Lung (tissue), 11 donors: ENCODE measurements at regions not wholly inside any gene's neighbourhood (a gene's known extent, or its start where the extent isn't known, plus 50 kb on each side); places are given as distances from the start of the nearest gene placed in this dataset.

Experiments
- ATAC-seq: fragments of 200-7000 bp; cut with Tn5 transposase; one replicate; pipeline ENCODE4 v1.9.1; 2020; ENCODE audit warnings: moderate number of reproducible peaks; ENCODE audit not compliant: insufficient read depth, low FRiP score
- DNase-seq, 3 donors: peaks; one replicate each; pipeline ENCODE4 v3.0.0-alpha.2; 2013 to 2017
- H3K27ac ChIP-seq, 2 donors: one replicate each; pipeline ENCODE4 v1.5.1; 2013; ENCODE audit warnings: mild to moderate bottlenecking in 2 of 2, moderate library complexity in 2 of 2, control low read depth in 1 of 2, inconsistent platforms in 1 of 2, low read depth in 1 of 2, low read length in 1 of 2
- H3K27me3 ChIP-seq, 3 donors: one replicate each; pipeline ENCODE4 v1.5.1; 2013; ENCODE audit warnings: low read length in 2 of 3; ENCODE audit not compliant: control insufficient read depth in 3 of 3, insufficient read depth in 3 of 3
- H3K36me3 ChIP-seq, 4 donors: one replicate each; pipeline ENCODE4 v1.5.1; 2013; ENCODE audit warnings: low read length in 4 of 4, mild to moderate bottlenecking in 1 of 4, moderate library complexity in 1 of 4; ENCODE audit not compliant: control insufficient read depth in 4 of 4, insufficient read depth in 4 of 4
- H3K4me1 ChIP-seq, 5 donors: one replicate each; pipeline ENCODE4 v1.5.1; 2013; ENCODE audit warnings: low read length in 5 of 5, mild to moderate bottlenecking in 2 of 5, moderate library complexity in 1 of 5; ENCODE audit not compliant: control insufficient read depth in 5 of 5, insufficient read depth in 5 of 5
- H3K4me3 ChIP-seq: one replicate; pipeline ENCODE4 v1.5.1; 2013; ENCODE audit warnings: mild to moderate bottlenecking, control low read depth, moderate library complexity
- H3K9ac ChIP-seq, 2 donors: one replicate each; pipeline ENCODE4 v1.5.1; 2013; ENCODE audit warnings: low read length in 2 of 2, control low read depth in 1 of 2; ENCODE audit not compliant: insufficient read depth in 1 of 2
- H3K9me3 ChIP-seq, 4 donors: one replicate each; pipeline ENCODE4 v1.5.1; 2013; ENCODE audit warnings: low read length in 3 of 4, mild to moderate bottlenecking in 1 of 4, moderate library complexity in 1 of 4; ENCODE audit not compliant: control insufficient read depth in 4 of 4, insufficient read depth in 3 of 4
- CTCF ChIP-seq: IDR thresholded peaks from 2 replicates; pipeline ENCODE4 v1.5.1; 2012; ENCODE audit warnings: mild to moderate bottlenecking; ENCODE audit errors: control extremely low read depth, extremely low read depth
- WGBS, 2 donors: extraction: QIAGEN DNeasy Blood & Tissue Kit; methylation state at CpG; one replicate each; pipeline ENCODE4 v1.1.7; 2013; 5-methylcytosine and 5-hydroxymethylcytosine counted together
- donor health status: control.
- donor health status: control.
- donor health status: Bipolar disorder and iron deficiency.
- donor health status: healthy.
- donor health status: DM: yes; HTN: yes; CAD: no.

DNA sequence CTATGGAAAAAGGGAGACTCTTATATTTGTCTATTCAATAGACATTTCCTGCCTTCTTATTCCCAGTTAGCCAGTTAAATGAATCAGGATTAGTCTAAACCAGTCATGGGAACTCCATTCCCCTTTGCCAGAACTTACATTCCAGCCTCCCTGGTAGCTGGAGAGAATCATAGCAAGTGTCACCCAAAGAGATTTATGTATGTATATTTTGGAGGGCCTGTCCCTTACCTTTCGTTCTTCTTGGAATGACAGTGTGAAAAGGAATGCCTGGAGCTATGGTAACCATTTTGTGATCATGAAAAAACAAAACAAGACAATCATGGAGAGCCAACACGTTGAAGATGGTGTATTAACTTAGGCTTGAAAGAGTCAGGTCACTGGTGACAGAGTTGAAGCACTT is 627.7 kb downstream of the CCDC171 start:
- no peak overlapping the region for H3K27ac ChIP-seq
- DNase-seq (no peak), ATAC-seq (no peak)
- no peaks in the 10 kb centered on the region for H3K36me3 ChIP-seq
- H3K4me1 ChIP-seq: no peaks in the 10 kb centered on the region
- H3K27me3 ChIP-seq: no peaks in the 10 kb centered on the region
- WGBS, 2 donors: 48 to 85% methylated on average over 2 of the region's 2 CpGs
- H3K9ac ChIP-seq: no peak overlapping the region
- no peaks in the 10 kb centered on the region for H3K9me3 ChIP-seq
- TF ChIP-seq CTCF: no peak
- no peak overlapping the region for H3K4me3 ChIP-seq

GRCh38 chr9:16181539-16181938 is 628.7 kb downstream of the CCDC171 start:
- H3K27ac ChIP-seq: no peak overlapping the region
- H3K36me3 ChIP-seq: no peaks in the 10 kb centered on the region
- H3K27me3 ChIP-seq: no peaks in the 10 kb centered on the region
- H3K9me3 ChIP-seq: no peaks in the 10 kb centered on the region
- no peak for DNase-seq
- no peak overlapping the region for H3K9ac ChIP-seq
- peaks cover 0 to 5% (median 0%) of the 10 kb centered on the region in 5 donors for H3K4me1 ChIP-seq
- H3K4me3 ChIP-seq: no peak overlapping the region
- no peak for TF ChIP-seq CTCF
- 80 to 95% methylated on average over 3 of the region's 3 CpGs for WGBS, 2 donors
- no peak for ATAC-seq

DNA sequence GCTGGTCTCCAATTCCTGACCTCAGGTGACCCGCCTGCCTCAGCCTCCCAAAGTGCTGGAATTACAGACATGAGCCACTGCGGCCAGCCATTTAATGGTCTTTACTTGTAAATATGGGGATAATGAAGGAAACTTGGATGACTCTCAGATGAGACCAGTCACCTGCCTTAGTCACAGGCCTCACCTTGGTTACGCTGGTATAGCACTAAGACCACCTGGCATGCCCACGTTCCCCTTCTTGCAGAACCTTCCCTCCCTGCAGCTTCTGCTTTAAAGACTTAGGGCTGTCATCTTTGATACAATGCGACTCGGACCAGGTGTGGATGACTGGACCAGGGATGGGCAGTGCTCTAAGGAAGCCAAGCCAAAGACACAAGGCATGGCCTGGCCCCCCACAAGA is 629.9 kb downstream of the CCDC171 start:
- DNase-seq (no peak), ATAC-seq (no peak)
- Histone ChIP-seq H3K27ac (no peak overlapping the region), H3K4me3 (no peak overlapping the region), H3K9me3 (no peaks in the 10 kb centered on the region), H3K27me3 (no peaks in the 10 kb centered on the region), H3K9ac (no peak overlapping the region), H3K4me1 (peaks cover 0 to 5% (median 0%) of the 10 kb centered on the region in 5 donors), H3K36me3 (no peaks in the 10 kb centered on the region)
- 96% methylated on average over 6 of the region's 6 CpGs for WGBS, 2 donors
- TF ChIP-seq CTCF: no peak

DNA sequence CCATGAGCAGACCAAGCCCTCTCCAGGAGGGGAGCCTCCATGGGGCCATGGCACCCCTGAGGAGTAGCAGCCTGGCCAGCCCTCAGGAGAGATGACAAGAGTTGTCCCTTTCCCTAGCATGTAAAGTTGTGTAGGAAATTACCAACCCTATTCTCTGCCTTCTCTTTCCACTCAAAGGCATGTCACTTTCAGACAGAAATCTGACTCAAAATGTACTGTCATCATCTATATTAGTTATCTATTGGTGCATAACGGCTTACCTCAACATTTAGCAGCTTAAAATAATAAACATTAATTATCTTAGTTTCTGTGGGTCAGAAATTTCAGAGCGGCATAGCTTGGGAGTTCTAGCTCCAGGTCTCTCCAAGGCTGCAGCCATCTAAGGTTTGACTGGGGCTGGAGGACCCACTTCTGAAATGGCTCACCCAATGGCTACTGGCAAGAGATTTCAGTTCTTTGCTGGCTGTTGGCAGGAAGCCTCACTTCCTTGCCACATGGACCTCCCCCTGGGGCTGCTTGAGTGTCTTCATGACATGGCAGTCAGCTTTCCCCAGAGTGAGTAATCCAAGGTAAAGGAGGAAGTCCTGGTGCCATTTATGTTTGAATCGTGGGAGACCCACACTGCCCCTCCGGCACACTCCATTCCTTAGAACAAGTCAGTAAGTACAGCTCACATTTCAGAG is 632.3 kb downstream of the CCDC171 start:
- TF ChIP-seq CTCF: no peak
- no peaks in the 10 kb centered on the region for H3K36me3 ChIP-seq
- WGBS, 2 donors: 87 to 91% methylated on average over 4 of the region's 4 CpGs
- no peak for ATAC-seq
- H3K27ac ChIP-seq: no peak overlapping the region
- H3K4me3 ChIP-seq: no peak overlapping the region
- H3K27me3 ChIP-seq: no peaks in the 10 kb centered on the region
- H3K9ac ChIP-seq: no peak overlapping the region
- no peak for DNase-seq
- peaks cover 0 to 5% (median 0%) of the 10 kb centered on the region in 5 donors for H3K4me1 ChIP-seq
- H3K9me3 ChIP-seq: peaks cover 0 to 7% (median 0%) of the 10 kb centered on the region in 4 donors
